NCI-H748 (cell line): ENCODE measurements at regions not wholly inside any gene's neighbourhood (a gene's known extent, or its start where the extent isn't known, plus 50 kb on each side); places are given as distances from the start of the nearest gene placed in this dataset.
A peak's percentile ranks its signal among the peaks of the same experiment; 100 is the strongest.
"Not testable (repeated sequence)": the region's sequence is repeated elsewhere in the genome, so short reads cannot be mapped to it uniquely, and the experiment has no call there.

Experiments used
- DNase-seq: peaks from one replicate; lab custom pipeline; 2025; ENCODE audit not compliant: unreplicated experiment; lab: John Stamatoyannopoulos, UW

- no peak for DNase-seq
Observed at GRCh38 chr7:15837306-15837950, 150.9 kb upstream of the MEOX2 start.

DNA sequence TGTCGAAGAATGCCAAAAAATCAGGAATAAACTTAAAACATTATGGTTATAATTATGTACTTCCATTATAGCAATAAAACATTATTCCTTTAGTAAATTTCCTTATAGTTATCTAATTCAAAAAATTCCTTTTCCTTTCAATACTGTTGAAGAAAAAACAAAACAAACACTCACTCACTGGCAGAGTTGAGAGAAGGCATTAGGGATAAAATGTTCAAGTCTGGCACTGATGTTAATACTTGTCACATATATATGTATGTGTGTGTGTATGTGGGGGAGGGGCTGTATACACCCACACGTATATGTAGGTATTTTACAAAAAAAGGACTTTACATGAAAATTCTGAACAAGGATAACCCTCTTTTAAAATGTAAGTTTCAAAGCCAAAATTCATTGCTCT is 150.2 kb upstream of the MEOX2 start:
- no peak for DNase-seq

- DNase-seq = no peak
Observed at GRCh38 chr7:15836041-15836440, 149.6 kb upstream of the MEOX2 start.

GRCh38 chr7:15834446-15834845 is 148.0 kb upstream of the MEOX2 start:
- DNase-seq = no peak

GRCh38 chr7:15832996-15833395 is 146.5 kb upstream of the MEOX2 start:
- peak; percentile 82 for DNase-seq

- DNase-seq = no peak
Observed at GRCh38 chr7:15831606-15832005, 145.1 kb upstream of the MEOX2 start.

- no peak for DNase-seq
Observed at GRCh38 chr7:15829691-15830090, 143.2 kb upstream of the MEOX2 start.

- no peak for DNase-seq
Observed at GRCh38 chr7:15828881-15829280, 142.4 kb upstream of the MEOX2 start.

- no peak for DNase-seq
Observed at GRCh38 chr7:15821484-15822427, 135.3 kb upstream of the MEOX2 start.

DNA sequence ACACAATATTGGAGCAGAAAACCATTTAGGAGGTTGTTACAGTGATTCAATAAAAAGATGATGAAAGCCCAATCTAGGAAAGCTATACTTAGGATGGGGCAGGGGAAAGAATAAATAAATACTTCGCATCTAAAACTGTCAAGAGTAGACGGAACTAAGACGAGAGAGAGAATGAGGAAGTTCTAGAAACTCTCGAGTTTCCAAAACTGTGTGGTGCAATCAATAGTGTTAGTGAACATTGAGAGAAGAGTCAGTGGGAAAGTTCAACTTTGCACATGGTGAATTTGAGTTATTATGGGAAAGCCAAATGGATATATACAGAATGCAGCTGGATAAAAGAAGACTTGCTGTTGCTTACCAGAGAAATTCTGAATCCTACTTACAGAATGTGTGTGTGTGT is 133.8 kb upstream of the MEOX2 start:
- no peak for DNase-seq

GRCh38 chr7:15816835-15817426 is 130.4 kb upstream of the MEOX2 start:
- DNase-seq = no peak

GRCh38 chr7:15813448-15813847 is 127.0 kb upstream of the MEOX2 start:
- DNase-seq = no peak

DNA sequence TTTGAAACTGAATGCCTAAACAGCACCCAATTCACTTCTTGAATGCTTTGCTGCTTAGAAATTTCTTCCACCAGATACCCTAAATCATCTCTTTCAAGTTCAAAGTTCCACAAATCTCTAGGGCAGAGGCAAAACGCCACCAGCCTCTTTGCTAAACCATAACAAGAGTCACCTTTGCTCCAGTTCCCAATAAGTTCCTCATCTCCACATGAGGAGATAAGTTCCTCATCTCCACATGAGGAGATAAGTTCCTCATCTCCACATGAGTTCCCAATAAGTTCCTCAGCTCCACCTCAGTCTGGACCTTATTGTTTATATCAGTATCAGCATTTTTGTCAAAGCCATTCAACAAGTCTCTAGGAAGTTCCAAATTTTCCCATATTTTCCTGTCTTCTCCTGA is 123.9 kb upstream of the MEOX2 start:
- DNase-seq = not testable (repeated sequence)

- not testable (repeated sequence) for DNase-seq
Observed at GRCh38 chr7:15809936-15810335, 123.5 kb upstream of the MEOX2 start.

GRCh38 chr7:15805891-15806290 is 119.4 kb upstream of the MEOX2 start:
- no peak for DNase-seq

DNA sequence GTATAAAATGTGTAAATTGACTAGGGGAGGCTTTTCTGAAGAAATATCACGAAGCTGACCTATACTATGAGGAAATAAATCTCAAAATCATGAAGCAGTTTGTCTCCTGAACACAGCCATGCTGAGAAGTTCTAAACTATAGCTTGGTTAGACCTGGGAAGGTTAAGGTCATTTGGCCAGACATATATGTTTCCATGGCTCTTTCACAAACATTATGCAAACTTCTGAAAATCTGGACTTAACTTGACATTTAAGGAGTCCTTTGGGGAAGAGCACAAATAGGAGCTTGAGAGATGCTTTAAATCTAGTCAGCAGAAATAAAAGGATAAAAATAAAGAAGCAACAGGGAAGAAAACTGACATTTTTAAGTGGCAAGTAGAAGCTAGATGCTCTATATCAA is 115.9 kb upstream of the MEOX2 start:
- DNase-seq = no peak

GRCh38 chr7:15801551-15801950 is 115.1 kb upstream of the MEOX2 start:
- peak; percentile 16 for DNase-seq

GRCh38 chr7:15801041-15801440 is 114.6 kb upstream of the MEOX2 start:
- no peak for DNase-seq

- DNase-seq = no peak
Observed at GRCh38 chr7:15798081-15798480, 111.6 kb upstream of the MEOX2 start.

GRCh38 chr7:15795393-15795792 is 108.9 kb upstream of the MEOX2 start:
- no peak for DNase-seq

GRCh38 chr7:15794801-15795200 is 108.3 kb upstream of the MEOX2 start:
- DNase-seq = no peak

GRCh38 chr7:15784694-15785030 is 98.2 kb upstream of the MEOX2 start:
- DNase-seq = no peak
